ENCODE measurements at regions not wholly inside any gene's neighbourhood (a gene's known extent, or its start where the extent isn't known, plus 50 kb on each side); places are given as distances from the start of the nearest gene placed in this dataset.

GRCh38 chr12:25692115-25693035 lies 139.3 kb upstream of the LMNTD1 start:
- no peak for DNase-seq
- H3K4me1 ChIP-seq: peaks cover 0 to 10% (median 3%) of the 10 kb centered on the region in 6 donors
- H3K9me3 ChIP-seq: peaks cover 0 to 8% (median 5%) of the 10 kb centered on the region in 8 donors
- TF ChIP-seq CTCF (IDR thresholded peaks at IDR 0.05 in 8 of 11, conservative IDR thresholded peaks at IDR 0.05 in 3 of 11) (no peak), POLR2A (IDR thresholded peaks at IDR 0.05) (no peak), POLR2AphosphoS5 (IDR thresholded peaks at IDR 0.05) (no peak)
- H3K27me3 ChIP-seq (replicated peaks in 1 of 7): peaks cover 0 to 16% (median 0%) of the 10 kb centered on the region in 7 donors
- H3K27ac ChIP-seq: no peak overlapping the region
- WGBS, 5 donors: 81 to 93% (median 87%) methylated on average over 9 of the region's 9 CpGs
- H3K36me3 ChIP-seq: no peaks in the 10 kb centered on the region
- intact Hi-C loops (cut with DNase I; ENCODE audit: low total_unique reads): no loop called here
- H3K4me3 ChIP-seq: no peak overlapping the region

GRCh38 chr12:25694072-25694471 lies 141.0 kb upstream of the LMNTD1 start:
- intact Hi-C loops (cut with DNase I; ENCODE audit: low total_unique reads): no loop called here
- H3K4me3 ChIP-seq: no peak overlapping the region
- peaks cover 0 to 10% (median 3%) of the 10 kb centered on the region in 6 donors for H3K4me1 ChIP-seq
- H3K9me3 ChIP-seq: peaks cover 0 to 8% (median 5%) of the 10 kb centered on the region in 8 donors
- H3K27ac ChIP-seq: no peak overlapping the region
- H3K36me3 ChIP-seq: no peaks in the 10 kb centered on the region
- peaks cover 0 to 11% (median 0%) of the 10 kb centered on the region in 7 donors for H3K27me3 ChIP-seq (replicated peaks in 1 of 7)
- 66 to 80% (median 76%) methylated on average over 7 of the region's 7 CpGs for WGBS, 5 donors
- no peak for DNase-seq
- no peak for TF ChIP-seq POLR2A (IDR thresholded peaks at IDR 0.05)
- no peak for TF ChIP-seq POLR2AphosphoS5 (IDR thresholded peaks at IDR 0.05)
- no peak for TF ChIP-seq CTCF (IDR thresholded peaks at IDR 0.05 in 8 of 11, conservative IDR thresholded peaks at IDR 0.05 in 3 of 11)

- Histone ChIP-seq H3K4me3 (no peak overlapping the region), H3K27ac (no peak overlapping the region), H3K36me3 (no peaks in the 10 kb centered on the region), H3K4me1 (peaks cover 0 to 3% (median 0%) of the 10 kb centered on the region in 6 donors), H3K27me3 (replicated peaks in 1 of 7) (no peaks in the 10 kb centered on the region), H3K9me3 (peaks cover 0 to 8% (median 5%) of the 10 kb centered on the region in 8 donors)
- WGBS, 5 donors: 84 to 89% (median 86%) methylated on average over 4 of the region's 4 CpGs
- no peak for DNase-seq
- intact Hi-C loops (cut with DNase I; ENCODE audit: low total_unique reads): no loop called here
- TF ChIP-seq POLR2A (IDR thresholded peaks at IDR 0.05): no peak
- TF ChIP-seq CTCF (IDR thresholded peaks at IDR 0.05 in 8 of 11, conservative IDR thresholded peaks at IDR 0.05 in 3 of 11): no peak
- no peak for TF ChIP-seq POLR2AphosphoS5 (IDR thresholded peaks at IDR 0.05)
These were observed 142.5 kb upstream of the LMNTD1 start for GRCh38 chr12:25695574-25695973.

GRCh38 chr12:25698772-25699171 lies 145.7 kb upstream of the LMNTD1 start:
- Histone ChIP-seq H3K4me1 (no peaks in the 10 kb centered on the region), H3K9me3 (peaks cover 0 to 8% (median 5%) of the 10 kb centered on the region in 8 donors), H3K4me3 (no peak overlapping the region), H3K27me3 (replicated peaks in 1 of 7) (no peaks in the 10 kb centered on the region), H3K36me3 (no peaks in the 10 kb centered on the region), H3K27ac (no peak overlapping the region)
- no peak for DNase-seq
- intact Hi-C loops (cut with DNase I; ENCODE audit: low total_unique reads): no loop called here
- TF ChIP-seq POLR2A (IDR thresholded peaks at IDR 0.05) (no peak), POLR2AphosphoS5 (IDR thresholded peaks at IDR 0.05) (no peak), CTCF (IDR thresholded peaks at IDR 0.05 in 8 of 11, conservative IDR thresholded peaks at IDR 0.05 in 3 of 11) (no peak)
- WGBS, 5 donors: 32 to 52% (median 41%) methylated on average over 2 of the region's 2 CpGs

All from spleen (tissue), 11 donors.